ENCODE measurements at regions not wholly inside any gene's neighbourhood (a gene's known extent, or its start where the extent isn't known, plus 50 kb on each side); places are given as distances from the start of the nearest gene placed in this dataset.

DNA sequence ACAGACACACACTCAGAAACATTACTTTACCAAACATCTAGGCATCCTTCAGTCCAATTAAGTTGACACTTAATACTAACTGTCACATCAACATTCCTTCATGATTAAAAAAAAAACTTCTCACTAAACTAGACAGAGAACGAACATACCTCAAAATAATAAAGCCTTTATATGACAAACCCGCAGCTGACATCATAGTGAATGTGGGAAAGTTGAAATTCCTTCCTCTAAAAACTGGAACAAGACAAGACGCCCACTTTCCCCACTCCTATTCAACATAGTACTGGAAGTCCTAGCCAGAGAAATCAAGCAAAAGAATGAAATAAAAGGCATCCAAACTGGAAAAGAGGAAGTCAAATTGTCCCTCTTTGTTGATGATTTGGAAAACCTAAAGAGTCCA, 96.9 kb upstream of the PPP1R9A start:
- DNase-seq: no peak

DNA sequence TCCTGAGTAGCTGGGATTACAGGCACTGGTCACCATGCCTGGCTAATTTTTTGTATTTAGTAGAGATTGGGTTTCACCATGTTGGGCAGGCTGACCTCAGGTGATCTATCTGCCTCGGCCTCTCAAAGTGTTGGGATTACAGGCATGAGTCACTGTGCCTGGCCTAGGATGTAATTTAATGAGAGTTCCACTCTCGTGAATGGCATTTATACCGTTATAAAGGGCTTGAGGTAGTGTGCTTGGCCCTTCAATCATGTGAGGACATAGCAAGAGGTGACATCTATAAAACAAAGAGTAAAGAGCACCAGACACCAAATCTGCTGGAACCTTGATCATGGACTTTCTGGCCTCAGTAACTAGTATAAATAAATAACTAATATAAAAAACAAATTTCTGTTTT, 93.5 kb upstream of the PPP1R9A start:
- no peak for DNase-seq

DNA sequence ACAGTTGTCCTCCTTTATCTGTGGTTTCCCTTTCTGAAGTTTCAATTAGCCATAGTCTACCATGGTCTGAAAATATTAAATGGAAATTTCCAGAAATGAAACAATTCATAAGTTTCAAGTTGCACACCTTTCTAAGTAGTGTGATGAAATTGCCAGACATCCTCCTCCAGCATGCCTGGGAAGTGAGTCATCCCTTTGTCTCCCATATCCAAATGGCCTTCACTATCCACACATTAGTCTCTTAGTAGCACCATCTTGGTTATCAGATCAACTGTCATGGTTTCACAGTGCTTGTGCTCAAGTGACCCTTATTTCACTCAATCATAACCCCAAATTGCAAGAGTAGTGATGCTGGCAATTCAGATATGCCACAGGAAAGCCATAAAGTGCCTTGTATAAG, 83.4 kb upstream of the PPP1R9A start:
- no peak for DNase-seq

DNA sequence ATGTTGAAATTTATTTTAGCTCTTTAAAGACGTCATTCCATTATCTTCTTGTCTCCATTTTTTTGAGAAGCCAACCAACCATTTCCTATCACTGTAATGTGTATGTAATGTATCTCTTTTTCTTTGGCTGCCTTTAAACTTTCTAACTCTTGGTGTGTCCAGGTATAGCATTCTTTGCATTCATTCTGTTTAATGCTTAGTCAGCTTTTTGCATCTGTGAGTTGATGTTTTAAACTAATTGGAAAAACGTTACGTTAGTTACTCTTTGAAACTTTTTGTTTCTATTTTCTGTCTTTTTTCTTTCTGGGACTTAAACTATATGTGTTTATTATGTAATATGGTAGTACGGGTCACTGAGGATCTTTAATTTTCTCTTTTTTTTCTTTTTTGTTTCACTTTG, 77.4 kb upstream of the PPP1R9A start:
- DNase-seq: no peak

DNA sequence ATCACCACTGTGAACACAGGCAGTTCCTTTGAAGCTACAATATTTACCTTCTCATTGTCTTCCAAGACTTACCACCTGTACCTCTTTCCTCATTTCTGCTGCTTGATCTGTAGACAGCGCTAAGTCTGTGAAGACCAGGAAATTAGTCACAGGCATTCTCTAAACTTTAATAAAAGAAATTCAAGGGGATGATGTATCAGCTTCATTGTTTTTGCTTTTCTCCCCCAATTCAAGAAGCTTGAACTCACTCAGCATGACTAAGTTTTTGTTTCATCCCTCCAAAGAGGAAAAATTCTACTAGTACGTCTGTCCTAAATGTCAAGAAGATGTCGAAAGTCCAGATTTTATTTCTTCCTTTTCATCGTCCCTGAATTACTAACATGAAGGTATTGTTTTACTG, 75.3 kb upstream of the PPP1R9A start:
- DNase-seq: no peak

DNA sequence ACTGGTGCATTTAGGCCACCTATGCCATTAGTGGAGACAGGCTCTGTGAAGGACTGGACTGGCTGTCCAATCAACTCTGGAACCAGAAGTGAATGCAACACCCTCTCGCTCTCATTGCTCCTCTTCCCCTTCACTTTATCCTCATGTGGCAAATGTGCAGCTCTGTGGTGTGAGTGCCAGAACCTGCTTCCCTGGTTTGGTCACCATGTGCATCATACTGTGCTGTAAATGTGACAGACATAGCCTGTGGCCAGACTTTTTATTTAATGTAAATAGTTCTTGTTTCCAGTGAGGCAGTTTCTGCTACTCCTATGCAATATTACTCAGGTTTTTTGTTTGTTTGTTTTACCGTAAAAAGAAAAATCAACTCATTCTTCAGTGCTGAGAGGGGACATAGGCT, 73.0 kb upstream of the PPP1R9A start:
- no peak for DNase-seq

DNA sequence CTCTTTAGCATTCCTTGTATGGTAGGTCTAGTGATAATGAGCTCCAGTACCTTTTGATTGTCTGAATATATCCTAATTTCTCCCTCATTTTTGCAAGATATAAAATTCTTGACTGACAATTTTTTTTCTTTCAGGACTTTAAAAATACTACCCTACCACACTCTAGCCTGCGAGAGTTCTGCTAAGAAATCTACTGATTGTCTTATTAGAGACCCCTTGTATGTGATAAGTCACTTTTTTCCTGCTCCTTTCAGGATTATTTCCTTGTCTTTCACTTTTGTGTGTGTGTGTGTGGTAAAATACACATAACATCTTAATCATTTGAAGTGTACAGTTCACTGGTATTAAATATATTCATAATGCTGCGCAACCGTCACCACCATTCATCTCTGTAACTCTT, 68.7 kb upstream of the PPP1R9A start:
- no peak for DNase-seq

DNA sequence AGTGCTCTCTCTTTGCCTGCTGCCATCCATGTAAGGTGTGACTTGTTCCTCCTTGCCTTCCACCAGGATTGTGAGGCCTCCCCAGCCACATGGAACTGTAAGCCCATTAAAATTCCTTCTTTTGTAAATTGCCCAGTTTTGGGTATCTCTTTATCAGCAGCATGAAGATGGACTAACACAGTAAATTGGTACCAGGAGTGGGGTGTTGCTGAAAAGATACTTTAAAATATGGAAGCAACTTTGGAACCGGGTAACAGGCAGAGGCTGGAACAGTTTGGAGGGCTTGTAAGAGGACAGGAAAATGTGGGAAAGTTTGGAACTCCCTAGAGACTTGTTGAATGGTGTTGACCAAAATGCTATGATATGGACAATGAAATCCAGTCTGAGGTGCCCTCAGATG, 63.8 kb upstream of the PPP1R9A start:
- no peak for DNase-seq

DNA sequence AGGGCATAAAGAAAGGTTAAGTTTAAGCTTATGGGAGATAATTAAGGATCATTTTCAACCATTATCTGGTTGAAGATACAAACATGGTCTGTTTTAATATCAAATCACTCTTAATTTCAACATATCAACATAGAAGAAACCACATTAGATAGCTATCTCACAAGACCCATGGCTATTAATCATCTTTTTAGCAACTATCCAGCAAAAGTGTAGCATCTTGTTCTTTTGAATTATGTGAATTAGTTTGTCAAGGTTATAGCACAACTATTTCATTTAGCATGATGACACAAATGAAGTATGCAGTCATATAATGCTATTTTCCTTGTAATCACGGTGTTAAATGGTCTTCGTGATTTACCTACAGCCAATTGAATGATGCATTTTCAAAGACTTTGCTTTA, 58.9 kb upstream of the PPP1R9A start:
- no peak for DNase-seq

DNA sequence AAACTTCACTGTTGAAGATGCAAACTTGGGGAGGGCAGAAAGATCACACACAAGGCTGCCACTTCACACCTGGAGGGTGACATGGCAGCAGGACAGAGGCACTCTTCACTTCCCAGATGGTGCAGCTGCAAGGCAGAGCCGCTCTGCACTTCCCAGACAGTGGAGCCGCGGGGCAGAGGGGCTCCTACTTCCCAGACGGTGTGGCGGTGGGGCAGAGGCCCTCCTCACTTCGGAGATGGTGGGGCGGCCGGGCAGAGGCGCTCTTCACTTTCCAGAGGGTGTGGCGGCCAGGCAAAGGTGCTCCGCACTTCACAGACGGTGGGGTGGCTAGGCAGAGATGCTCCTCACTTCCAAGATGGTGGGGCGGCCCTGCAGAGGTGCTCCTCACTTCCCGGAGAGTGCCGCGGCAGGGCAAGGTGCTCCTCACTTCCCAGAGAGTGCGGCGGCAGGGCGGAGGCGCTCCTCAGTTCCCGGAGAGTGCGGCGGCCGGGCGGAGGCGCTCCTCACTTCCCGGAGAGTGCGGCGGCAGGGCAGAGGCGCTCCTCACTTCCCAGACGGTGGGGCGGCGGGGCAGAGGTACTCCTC, 58.3 kb upstream of the PPP1R9A start:
- DNase-seq: no peak

DNA sequence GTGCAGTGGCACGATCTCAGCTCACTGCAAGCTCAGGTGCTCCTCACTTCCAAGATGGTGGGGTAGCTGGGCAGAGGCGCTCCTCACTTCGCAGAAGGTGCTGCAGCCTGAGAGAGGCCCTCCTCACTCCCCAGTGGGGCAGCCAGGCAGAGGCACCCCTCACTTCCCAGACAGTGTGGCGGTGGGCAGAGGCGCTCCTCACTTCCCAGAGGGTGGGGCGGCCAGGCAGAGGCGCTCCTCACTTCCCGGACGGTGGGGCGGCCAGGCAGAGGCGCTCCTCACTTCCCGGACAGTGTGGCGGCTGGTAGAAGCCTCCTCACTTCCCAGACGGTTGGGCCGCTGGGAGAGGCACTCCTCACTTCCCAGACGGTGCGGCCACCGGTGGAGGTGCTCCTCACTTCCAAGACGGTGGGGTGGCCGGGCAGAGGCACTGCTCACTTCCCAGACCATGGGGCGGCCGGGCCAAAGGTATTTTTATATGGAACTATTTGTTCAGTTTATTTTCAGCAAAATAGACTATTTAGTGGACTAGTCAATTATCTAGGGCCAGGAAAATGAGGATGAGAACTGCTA, 57.7 kb upstream of the PPP1R9A start:
- DNase-seq: no peak

DNA sequence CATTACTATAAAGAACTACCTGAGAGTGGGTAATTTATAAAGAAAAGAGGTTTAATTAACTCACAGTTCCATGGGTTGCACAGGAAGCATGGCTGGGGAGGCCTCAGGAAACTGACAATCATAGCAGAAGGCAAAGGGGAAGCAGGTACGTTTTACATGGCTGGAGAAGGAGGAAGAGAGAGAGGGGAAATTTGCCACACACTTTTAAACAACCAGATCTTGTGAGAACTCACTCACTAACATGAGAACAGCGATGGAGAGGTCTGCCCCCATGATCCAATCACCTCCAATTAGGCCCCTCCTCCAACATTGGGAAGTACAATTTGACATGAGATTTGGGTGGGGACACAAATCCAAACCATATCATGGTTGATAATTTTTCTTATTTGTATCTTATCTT, 51.8 kb upstream of the PPP1R9A start:
- DNase-seq: no peak

DNA sequence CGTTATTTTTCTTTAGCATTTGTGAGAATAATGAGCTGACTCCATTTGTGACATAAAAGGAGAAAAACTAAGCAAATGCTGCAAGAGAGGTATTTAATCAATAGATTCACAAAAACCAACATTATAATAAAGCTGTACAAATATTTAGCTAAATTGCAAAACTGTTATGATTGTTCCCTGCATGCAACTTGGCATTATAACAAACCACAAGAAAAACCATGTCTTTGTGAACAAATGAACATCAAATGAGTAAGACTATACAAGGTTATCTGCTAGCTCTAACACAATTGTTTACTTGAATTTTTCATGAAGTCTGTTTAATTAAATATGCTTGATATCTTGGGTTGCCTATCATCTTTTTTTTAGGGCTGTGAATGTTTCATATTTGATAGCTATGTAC, 50.8 kb upstream of the PPP1R9A start:
- no peak for DNase-seq
